K562 (cell line): ENCODE measurements at regions not wholly inside any gene's neighbourhood (a gene's known extent, or its start where the extent isn't known, plus 50 kb on each side); places are given as distances from the start of the nearest gene placed in this dataset.

Experiments used
- ATAC-seq: fragments of 200-7000 bp; cut with Tn5 transposase; 3 replicates; pipeline ENCODE4 v1.9.1; 2020; ENCODE audit warnings: moderate library complexity
- BruUV-seq: library from RNA; stranded (reverse); fragments of 400-500 nt; replicated peaks from 2 replicates; lab custom pipeline; 2021; lab: Mats Ljungman, UMichigan
- CTCF ChIA-PET: fragments of 300-600 bp; formaldehyde crosslinking; extraction: SDS; loops from one replicate; lab custom pipeline; 2021; ENCODE audit warnings: low intra/inter-chr PET ratio; lab: Yijun Ruan, JAX
- POLR2A ChIA-PET: fragments of 300-600, 350-650 bp; sonication (Branson Sonifier 250); formaldehyde crosslinking; extraction: SDS; loops from one replicate; lab custom pipeline; 2021; ENCODE audit warnings: antibody characterized with exemption, inconsistent platforms; lab: Yijun Ruan, JAX
- DNase-seq, 4 experiments: peaks; one replicate each; pipeline versions ENCODE4 v3.0.0 to v3.0.0-alpha.2; 2011 to 2018; ENCODE audit warnings: low spot score in 3 of 4, mixed read lengths in 3 of 4; ENCODE audit errors: extremely low read depth in 1 of 4
- FAIRE-seq: peaks from 2 replicates; lab custom pipeline; 2011; peaks lifted over from hg19 to GRCh38; lab: Jason Lieb, UNC
- H2AFZ ChIP-seq: 2 replicates; pipeline ENCODE4 v1.6.0; 2011; ENCODE audit warnings: low read depth, low read length, control low read depth, inconsistent platforms
- H3K27ac ChIP-seq: fragments of 200-600 bp; 3 replicates; pipeline ENCODE4 v1.8.0; 2011; ENCODE audit warnings: low read depth, mild to moderate bottlenecking, control low read depth, inconsistent platforms, low read length, moderate library complexity, mixed read lengths; ENCODE audit errors: extremely low read depth
- H3K27me3 ChIP-seq, 2 experiments: fragments of 300-600 bp in 1 of 2; 2 replicates in 1 of 2; 3 replicates in 1 of 2; pipeline versions ENCODE4 v1.6.0 to v1.8.0; 2011; ENCODE audit warnings: inconsistent platforms in 2 of 2, low read length in 2 of 2, mild to moderate bottlenecking in 1 of 2, mixed read lengths in 1 of 2, moderate library complexity in 1 of 2; ENCODE audit not compliant: control insufficient read depth in 2 of 2, insufficient read depth in 2 of 2
- H3K36me3 ChIP-seq: fragments of 300-600 bp; 3 replicates; pipeline ENCODE4 v1.8.0; 2011; ENCODE audit warnings: mild to moderate bottlenecking, low read length, inconsistent platforms; ENCODE audit not compliant: control insufficient read depth, insufficient read depth
- H3K4me1 ChIP-seq, 2 experiments: fragments of 200-600 bp in 1 of 2; replicated peaks in 1 of 2; 2 replicates in 1 of 2; 3 replicates in 1 of 2; pipeline versions ENCODE4 v1.5.1 to v1.8.0; 2011; ENCODE audit warnings: inconsistent platforms in 2 of 2, low read length in 2 of 2, mild to moderate bottlenecking in 1 of 2, mixed read lengths in 1 of 2, moderate library complexity in 1 of 2; ENCODE audit not compliant: control insufficient read depth in 2 of 2, insufficient read depth in 2 of 2
- H3K4me2 ChIP-seq: 2 replicates; pipeline ENCODE4 v1.6.1; 2011; ENCODE audit warnings: low read length, control low read depth, inconsistent platforms, mixed read lengths; ENCODE audit not compliant: insufficient read depth
- H3K4me3 ChIP-seq: fragments of 200-600 bp; sonication (generic), shearing (Covaris generic); 2 replicates; pipeline ENCODE4 v1.5.1; 2016; ENCODE audit warnings: control low read depth, inconsistent platforms
- H3K79me2 ChIP-seq: fragments of 200-600 bp; 3 replicates; pipeline ENCODE4 v1.8.0; 2011; ENCODE audit warnings: low read length, inconsistent platforms; ENCODE audit not compliant: control insufficient read depth, insufficient read depth
- H3K9ac ChIP-seq, 2 experiments: 2 replicates each; pipeline versions ENCODE4 v1.6.0 to v1.6.1; 2011; ENCODE audit warnings: low read depth in 2 of 2, low read length in 2 of 2, control low read depth in 1 of 2, inconsistent platforms in 1 of 2, mild to moderate bottlenecking in 1 of 2, mixed read lengths in 1 of 2; ENCODE audit not compliant: insufficient read depth in 1 of 2
- H3K9me1 ChIP-seq: one replicate; pipeline ENCODE4 v1.6.0; 2011; ENCODE audit warnings: inconsistent platforms, mild to moderate bottlenecking, low read length, moderate library complexity; ENCODE audit not compliant: control insufficient read depth, insufficient read depth
- H3K9me3 ChIP-seq: replicated peaks from 2 replicates; pipeline ENCODE4 v1.5.1; 2011; ENCODE audit warnings: low read depth, low read length, inconsistent platforms; ENCODE audit not compliant: control insufficient read depth, insufficient read depth
- H4K20me1 ChIP-seq: replicated peaks from 2 replicates; pipeline ENCODE4 v1.6.1; 2011; ENCODE audit warnings: low read length, inconsistent platforms, mixed read lengths; ENCODE audit not compliant: control insufficient read depth, insufficient read depth
- E4F1 ChIP-seq: fragments of 250-450 bp; sonication (Bioruptor Pico); IDR thresholded peaks from 2 replicates; pipeline ENCODE4 v1.5.0; 2021; ENCODE audit warnings: mild to moderate bottlenecking, borderline replicate concordance
- EHMT2 ChIP-seq: fragments of 450-650 bp; IDR thresholded peaks from 2 replicates; pipeline ENCODE4 v1.6.1; 2018; ENCODE audit warnings: antibody characterized with exemption
- FOXJ2 ChIP-seq: fragments of 200-800 bp; sonication (Bioruptor generic); IDR thresholded peaks from 2 replicates; pipeline ENCODE4 v1.6.1; 2016; ENCODE audit warnings: missing genetic modification characterization, missing compliant biosample characterization
- ILF3 ChIP-seq: fragments of 450-650 bp; IDR thresholded peaks from 2 replicates; pipeline ENCODE4 v1.6.1; 2018; ENCODE audit warnings: antibody characterized with exemption, mild to moderate bottlenecking, moderate library complexity, borderline replicate concordance
- NR0B1 ChIP-seq: fragments of 450-650 bp; IDR thresholded peaks from one replicate; pipeline ENCODE4 v1.6.1; 2018; ENCODE audit warnings: mild to moderate bottlenecking, moderate library complexity; ENCODE audit not compliant: partially characterized antibody
- TRIM25 ChIP-seq: fragments of 450-650 bp; IDR thresholded peaks from 2 replicates; pipeline ENCODE4 v1.7.0; 2016; ENCODE audit warnings: borderline replicate concordance
- ZSCAN29 ChIP-seq: fragments of 450-650 bp; IDR thresholded peaks from 2 replicates; pipeline ENCODE4 v1.6.1; 2017
- WGBS: fragments of 100-300 bp; shearing (Covaris generic); methylation state at CpG from one replicate; pipeline ENCODE4 v1.1.6; 2016; ENCODE audit warnings: low coverage, mixed read lengths; ENCODE audit not compliant: insufficient coverage; ENCODE audit errors: missing lambda C conversion rate; 5-methylcytosine and 5-hydroxymethylcytosine counted together
- in situ Hi-C: fragments of 300-500 bp; cut with MboI; formaldehyde crosslinking; loops from 4 replicates; pipeline ENCODE4 v1.15.0; 2018; ENCODE audit warnings: inconsistent platforms, mixed read lengths
- intact Hi-C: fragments of 100-400 bp; cut with micrococcal nuclease; formaldehyde crosslinking; loops from 2 replicates; pipeline ENCODE4 v1.14.2; 2022

- in situ Hi-C loops: no loop called here
- POLR2A ChIA-PET: no interaction called here
- CTCF ChIA-PET: no interaction called here
Measured at GRCh38 chr2:151097895-151098294, 163.8 kb downstream of the RBM43 start.

More at GRCh38 chr2:151097895-151098294, 163.8 kb downstream of the RBM43 start:
- FAIRE-seq (no peak), DNase-seq (no peak), ATAC-seq (no peak)
- no peaks in the 10 kb centered on the region for H3K9me3 ChIP-seq
- no peaks in the 10 kb centered on the region for H4K20me1 ChIP-seq
- WGBS: 2% methylated on average over 4 of the region's 4 CpGs
- intact Hi-C loops: no loop called here
- H2AFZ ChIP-seq: no peak overlapping the region
- H3K4me2 ChIP-seq: no peak overlapping the region
- H3K4me3 ChIP-seq: no peak overlapping the region
- H3K27ac ChIP-seq: no peak overlapping the region
- no peaks in the 10 kb centered on the region for H3K36me3 ChIP-seq
- H3K4me1 ChIP-seq: no peaks in the 10 kb centered on the region
- BruUV-seq: no TSS peak
- H3K27me3 ChIP-seq: no peaks in the 10 kb centered on the region
- TF ChIP-seq EHMT2 (no peak), E4F1 (CRISPR knock-in tag) (no peak), ZSCAN29 (no peak), ILF3 (no peak), FOXJ2 (tag) (no peak), NR0B1 (no peak), TRIM25 (no peak)
- no peak overlapping the region for H3K9ac ChIP-seq
- no peaks in the 10 kb centered on the region for H3K79me2 ChIP-seq
- H3K9me1 ChIP-seq: no peaks in the 10 kb centered on the region
